ENCODE measurements at regions not wholly inside any gene's neighbourhood (a gene's known extent, or its start where the extent isn't known, plus 50 kb on each side); places are given as distances from the start of the nearest gene placed in this dataset.

GRCh38 chr4:157880761-157881160, 292.1 kb downstream of the GASK1B start:
- no peak for TF ChIP-seq POLR2AphosphoS5 (IDR thresholded peaks at IDR 0.05; ENCODE audit: low read depth, low read length)
- no peak for TF ChIP-seq PAX5 (IDR thresholded peaks at IDR 0.05; ENCODE audit: insufficient read depth, low read length, severe bottlenecking)
- TF ChIP-seq SPI1 (IDR thresholded peaks at IDR 0.05; ENCODE audit: low read depth, low read length), result no peak
- no peak for TF ChIP-seq TAF1 (IDR thresholded peaks at IDR 0.05; ENCODE audit: low read depth, low read length)
